NCI-H2029 (cell line): ENCODE measurements at regions not wholly inside any gene's neighbourhood (a gene's known extent, or its start where the extent isn't known, plus 50 kb on each side); places are given as distances from the start of the nearest gene placed in this dataset.

ENCODE experiments used
- DNase-seq: peaks from one replicate; lab custom pipeline; 2025; lab: John Stamatoyannopoulos, UW

DNA sequence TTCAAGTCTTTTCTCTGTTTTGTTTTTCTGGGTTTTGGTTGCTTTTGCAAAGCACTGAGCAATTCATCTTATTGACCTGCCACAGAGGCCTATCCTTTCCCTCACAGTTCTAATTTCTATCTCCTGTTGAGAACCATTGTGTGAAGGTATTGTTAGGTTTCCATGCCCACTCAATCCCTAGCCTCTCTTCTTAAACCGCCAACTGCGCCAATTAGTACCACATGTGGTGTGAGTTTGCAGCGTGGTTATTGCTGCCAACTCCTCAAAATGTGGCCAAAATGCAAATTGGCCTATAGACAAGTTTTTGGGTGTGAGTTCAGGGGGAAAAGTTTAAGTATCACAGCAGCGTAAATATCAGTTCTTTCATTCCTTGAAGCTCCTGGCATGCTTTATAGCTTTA, 232.6 kb downstream of the FLRT2 start:
- no peak for DNase-seq

DNA sequence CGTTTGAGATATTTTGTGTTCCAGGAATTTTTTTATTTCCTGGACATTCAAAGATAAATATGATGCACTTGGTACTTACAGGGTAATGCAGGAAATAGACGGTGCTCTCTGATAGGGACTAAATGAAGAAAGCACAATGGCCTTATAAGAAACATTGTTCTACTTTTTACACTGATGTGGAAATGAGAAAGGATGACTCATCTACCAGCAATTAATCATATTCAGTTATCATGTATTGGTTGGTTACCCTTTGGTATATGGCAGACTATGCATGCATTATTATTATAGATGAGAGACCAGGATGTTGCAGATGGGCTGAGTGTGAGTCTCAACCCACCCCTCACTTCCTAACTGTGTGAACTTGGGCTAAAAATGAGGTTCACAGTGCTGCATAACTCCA, 222.2 kb downstream of the FLRT2 start:
- no peak for DNase-seq

DNA sequence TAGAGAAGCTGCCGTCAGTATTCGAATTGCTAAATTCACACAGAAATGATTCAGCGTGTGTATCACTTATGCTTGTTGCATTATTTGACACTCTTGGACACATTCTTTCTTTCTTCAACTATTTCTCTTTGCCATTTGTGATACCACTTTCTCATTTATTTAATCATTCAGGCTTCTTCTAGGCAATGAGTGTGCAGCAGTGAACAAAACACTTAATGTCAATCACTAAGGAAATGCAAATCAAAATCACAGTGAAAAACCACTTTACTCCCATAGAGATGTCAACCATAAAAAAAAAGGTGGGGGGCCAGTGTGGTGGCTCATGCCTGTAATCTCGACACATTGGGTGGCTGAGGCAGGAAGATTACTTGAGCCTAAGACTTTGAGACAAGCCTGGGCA, 214.6 kb downstream of the FLRT2 start:
- DNase-seq: no peak

DNA sequence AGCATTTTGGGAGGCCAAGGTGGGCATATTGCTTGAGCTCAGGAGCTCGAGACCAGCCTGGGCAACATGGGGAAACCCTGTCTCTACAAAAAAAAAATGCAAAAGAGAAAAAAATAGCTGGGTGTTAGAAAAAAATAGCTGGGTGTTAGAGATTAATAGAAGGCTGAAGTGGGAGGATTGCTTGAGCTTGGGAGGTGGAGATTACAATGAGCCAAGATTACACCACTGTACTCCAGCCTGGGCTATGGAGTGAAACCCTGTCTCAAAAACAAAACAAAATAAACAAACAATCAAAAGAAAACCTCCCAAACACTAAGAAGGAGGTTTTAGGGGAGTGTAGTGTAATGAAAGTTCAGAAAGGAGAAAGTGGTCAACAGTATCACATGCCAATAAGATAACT, 202.1 kb downstream of the FLRT2 start:
- no peak for DNase-seq

DNA sequence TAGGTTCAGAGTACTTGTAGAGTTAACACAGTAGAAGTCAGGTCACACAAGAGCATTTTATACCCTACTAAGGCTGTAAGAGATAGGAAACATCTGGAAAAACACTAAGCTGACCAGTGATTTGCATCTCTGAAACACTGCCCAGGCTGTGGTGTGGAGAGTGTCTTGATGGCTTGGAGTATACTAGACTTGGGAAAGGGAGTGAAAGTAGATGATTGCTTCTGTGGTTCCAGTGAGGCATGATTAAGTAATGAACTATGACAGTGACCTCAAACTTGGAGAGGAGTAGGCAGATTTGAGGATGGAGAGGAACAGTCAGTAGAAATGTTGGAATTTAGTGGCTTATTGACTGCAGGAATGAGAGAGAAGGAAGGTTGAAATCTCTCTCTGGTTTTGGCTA, 201.2 kb downstream of the FLRT2 start:
- no peak for DNase-seq

DNA sequence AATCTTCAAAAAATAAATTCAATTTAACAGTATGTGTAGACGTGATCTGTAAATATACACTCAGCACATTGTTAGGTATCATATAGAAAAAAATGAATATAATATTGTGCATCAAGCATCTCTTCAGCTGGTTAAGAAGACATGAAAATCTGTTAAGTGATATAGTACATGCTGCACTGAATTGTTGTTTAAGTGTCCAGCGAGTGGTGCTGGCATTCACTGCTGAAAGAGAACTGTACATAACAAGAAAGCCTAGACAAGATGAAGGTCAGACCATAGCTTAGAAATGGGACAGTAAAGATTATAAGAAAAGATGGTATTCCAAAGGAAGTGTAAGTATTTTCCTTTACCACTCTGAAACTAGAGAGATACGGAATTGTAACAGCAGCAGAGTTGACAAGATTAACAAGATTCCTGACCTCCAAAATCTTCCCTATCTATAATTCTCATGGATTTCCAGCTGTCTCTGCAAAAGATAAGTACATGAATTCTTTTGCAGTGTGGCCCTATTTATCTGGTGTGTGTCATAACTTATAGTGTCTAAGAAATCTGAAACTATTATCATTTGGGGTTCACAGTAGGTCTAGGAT, 198.6 kb downstream of the FLRT2 start:
- DNase-seq: no peak

DNA sequence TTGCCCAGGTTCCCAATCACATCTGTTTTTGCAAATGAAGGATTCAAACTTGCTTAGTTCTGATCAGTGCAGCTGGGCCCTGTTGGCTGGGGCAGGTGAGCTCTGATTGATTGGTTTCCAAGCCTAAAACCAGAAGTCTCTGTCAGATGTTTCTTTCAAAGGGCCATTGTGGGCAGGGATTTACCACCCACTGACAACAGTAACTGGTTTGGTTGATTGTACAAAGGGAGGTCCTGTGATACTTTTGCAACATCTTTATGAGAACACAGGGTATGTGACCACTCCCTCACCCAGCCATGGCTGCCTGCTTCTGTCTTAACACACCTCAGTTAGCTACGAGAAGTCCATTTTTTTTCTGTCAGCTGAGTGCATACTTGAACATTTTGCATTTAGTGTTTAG, 184.1 kb downstream of the FLRT2 start:
- no peak for DNase-seq

DNA sequence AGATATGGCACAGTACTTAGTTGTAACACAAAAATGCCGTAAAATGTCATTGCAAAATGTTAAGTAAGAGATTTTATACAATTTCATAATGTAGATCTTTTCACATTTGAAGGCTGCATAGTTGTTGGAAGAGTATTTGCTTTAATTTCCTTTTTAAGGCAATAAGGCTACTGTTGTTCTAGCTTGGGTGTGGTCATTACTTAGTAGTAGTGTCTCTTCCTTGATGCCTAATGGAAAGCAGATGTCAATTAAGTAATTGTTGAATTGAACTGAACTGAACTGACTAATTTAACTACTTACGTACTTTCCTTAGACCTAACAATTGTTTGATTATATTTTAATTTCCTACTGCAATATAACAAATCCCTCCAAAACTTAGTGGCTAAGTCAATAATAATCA, 181.7 kb downstream of the FLRT2 start:
- no peak for DNase-seq
